ENCODE measurements at regions not wholly inside any gene's neighbourhood (a gene's known extent, or its start where the extent isn't known, plus 50 kb on each side); places are given as distances from the start of the nearest gene placed in this dataset.

GRCh38 chr6:95128439-95128838, 448.9 kb upstream of the MANEA start:
- WGBS: 67% methylated on average over 2 of the region's 2 CpGs
- Histone ChIP-seq H3K9me3 (no peaks in the 10 kb centered on the region), H3K4me3 (no peak overlapping the region), H3K36me3 (no peaks in the 10 kb centered on the region), H3K27ac (replicated peaks in 1 of 4) (no peak overlapping the region), H3K4me1 (no peaks in the 10 kb centered on the region), H3K27me3 (no peaks in the 10 kb centered on the region)
- TF ChIP-seq POLR2AphosphoS5 (IDR thresholded peaks at IDR 0.05): no peak
- TF ChIP-seq POLR2A (IDR thresholded peaks at IDR 0.05; ENCODE audit: low read depth): no peak
- no peak for TF ChIP-seq EP300 (IDR thresholded peaks at IDR 0.05)
- TF ChIP-seq CTCF (IDR thresholded peaks at IDR 0.05): no peak
- intact Hi-C loops (cut with DNase I): no loop called here
- no peak for DNase-seq (ENCODE audit: extremely low spot score)

GRCh38 chr6:95128947-95129346, 448.4 kb upstream of the MANEA start:
- Histone ChIP-seq H3K27ac (replicated peaks in 1 of 4) (no peak overlapping the region), H3K27me3 (no peaks in the 10 kb centered on the region), H3K4me3 (no peak overlapping the region), H3K4me1 (no peaks in the 10 kb centered on the region), H3K36me3 (no peaks in the 10 kb centered on the region), H3K9me3 (no peaks in the 10 kb centered on the region)
- intact Hi-C loops (cut with DNase I): no loop called here
- no peak for DNase-seq (ENCODE audit: extremely low spot score)
- 22% methylated on average over 2 of the region's 2 CpGs for WGBS
- TF ChIP-seq POLR2AphosphoS5 (IDR thresholded peaks at IDR 0.05): no peak
- TF ChIP-seq EP300 (IDR thresholded peaks at IDR 0.05): no peak
- TF ChIP-seq CTCF (IDR thresholded peaks at IDR 0.05): no peak
- no peak for TF ChIP-seq POLR2A (IDR thresholded peaks at IDR 0.05; ENCODE audit: low read depth)

GRCh38 chr6:95133578-95133977, 443.8 kb upstream of the MANEA start:
- H3K27ac ChIP-seq (replicated peaks in 1 of 4): no peak overlapping the region
- H3K27me3 ChIP-seq: no peaks in the 10 kb centered on the region
- DNase-seq (ENCODE audit: extremely low spot score): no peak
- intact Hi-C loops (cut with DNase I): no loop called here
- H3K4me1 ChIP-seq: no peaks in the 10 kb centered on the region
- WGBS: 35% methylated on average over 5 of the region's 5 CpGs
- no peaks in the 10 kb centered on the region for H3K9me3 ChIP-seq
- no peaks in the 10 kb centered on the region for H3K36me3 ChIP-seq
- H3K4me3 ChIP-seq: no peak overlapping the region
- no peak for TF ChIP-seq POLR2AphosphoS5 (IDR thresholded peaks at IDR 0.05)
- TF ChIP-seq POLR2A (IDR thresholded peaks at IDR 0.05; ENCODE audit: low read depth): no peak
- no peak for TF ChIP-seq EP300 (IDR thresholded peaks at IDR 0.05)
- TF ChIP-seq CTCF (IDR thresholded peaks at IDR 0.05): no peak

- Histone ChIP-seq H3K27ac (replicated peaks in 1 of 4) (no peak overlapping the region), H3K27me3 (no peaks in the 10 kb centered on the region), H3K4me1 (no peaks in the 10 kb centered on the region), H3K9me3 (no peaks in the 10 kb centered on the region), H3K36me3 (no peaks in the 10 kb centered on the region), H3K4me3 (no peak overlapping the region)
- TF ChIP-seq POLR2AphosphoS5 (IDR thresholded peaks at IDR 0.05) (no peak), EP300 (IDR thresholded peaks at IDR 0.05) (no peak), POLR2A (IDR thresholded peaks at IDR 0.05; ENCODE audit: low read depth) (no peak), CTCF (IDR thresholded peaks at IDR 0.05) (no peak)
- intact Hi-C loops (cut with DNase I): no loop called here
- DNase-seq (ENCODE audit: extremely low spot score): no peak
- WGBS: 58% methylated on average over 1 of the region's 1 CpG
Measured at GRCh38 chr6:95135182-95135581, 442.2 kb upstream of the MANEA start.

GRCh38 chr6:95142101-95142500, 435.2 kb upstream of the MANEA start:
- TF ChIP-seq POLR2AphosphoS5 (IDR thresholded peaks at IDR 0.05) (no peak), POLR2A (IDR thresholded peaks at IDR 0.05; ENCODE audit: low read depth) (no peak), EP300 (IDR thresholded peaks at IDR 0.05) (no peak), CTCF (IDR thresholded peaks at IDR 0.05) (no peak)
- intact Hi-C loops (cut with DNase I): no loop called here
- no peak overlapping the region for H3K4me3 ChIP-seq
- no peaks in the 10 kb centered on the region for H3K4me1 ChIP-seq
- no peak for DNase-seq (ENCODE audit: extremely low spot score)
- no peaks in the 10 kb centered on the region for H3K27me3 ChIP-seq
- no peak overlapping the region for H3K27ac ChIP-seq (replicated peaks in 1 of 4)
- no peaks in the 10 kb centered on the region for H3K36me3 ChIP-seq
- 87% methylated on average over 2 of the region's 2 CpGs for WGBS
- no peaks in the 10 kb centered on the region for H3K9me3 ChIP-seq
